ENCODE measurements at regions not wholly inside any gene's neighbourhood (a gene's known extent, or its start where the extent isn't known, plus 50 kb on each side); places are given as distances from the start of the nearest gene placed in this dataset.

DNA sequence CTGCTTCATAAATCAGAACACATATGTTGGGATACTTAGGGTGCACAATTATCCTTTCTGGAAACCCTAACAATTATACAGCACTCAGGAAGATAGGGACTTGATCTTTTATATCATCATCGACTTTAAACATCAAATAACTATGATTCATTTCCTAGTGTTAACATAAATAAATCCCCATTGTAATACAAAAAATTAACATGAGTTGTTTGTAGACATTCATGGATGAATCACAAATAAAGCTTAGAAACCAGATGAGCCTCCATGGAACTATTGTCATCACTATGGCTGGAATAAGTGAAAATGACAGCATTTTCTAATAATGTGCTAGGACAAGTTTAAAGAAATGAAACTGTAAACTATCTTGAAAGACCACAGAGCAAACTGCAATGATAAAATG lies 821.7 kb downstream of the GATA3 start:
- Histone ChIP-seq H3K36me3 (ENCODE audit: control insufficient read depth in 1 of 2, insufficient read depth in 2 of 2, low read length in 2 of 2) (no peaks in the 10 kb centered on the region), H2AFZ (ENCODE audit: low read depth, low read length, poor library complexity, severe bottlenecking) (no peak overlapping the region), H3K9ac (ENCODE audit: low read length) (no peak overlapping the region), H3K27ac (ENCODE audit: low read depth, low read length) (no peak overlapping the region), H3K4me1 (ENCODE audit: control insufficient read depth in 1 of 2, insufficient read depth in 2 of 2, low read length in 2 of 2) (no peaks in the 10 kb centered on the region), H3K4me3 (replicated peaks in 1 of 2; ENCODE audit: low read depth in 1 of 2, low read length in 2 of 2) (no peak overlapping the region), H3K27me3 (ENCODE audit: insufficient read depth, low read length) (no peaks in the 10 kb centered on the region), H3K79me2 (ENCODE audit: insufficient read depth, low read length) (no peaks in the 10 kb centered on the region), H3K9me2 (ENCODE audit: insufficient read depth) (no peaks in the 10 kb centered on the region), H3K4me2 (ENCODE audit: low read length) (no peak overlapping the region), H4K20me1 (ENCODE audit: insufficient read depth) (no peaks in the 10 kb centered on the region), H3K9me3 (ENCODE audit: control insufficient read depth in 1 of 2, insufficient read depth in 1 of 2, low read depth in 1 of 2, low read length in 2 of 2) (peaks cover 22 to 48% of the 10 kb centered on the region in 2 experiments; a peak in 3 of 4 replicates)
- ATAC-seq (no peak), DNase-seq (ENCODE audit: low read depth, low spot score) (no peak)
- ChIA-PET CTCF (no interaction called here), RAD21 (ENCODE audit: low non-redundant PET in 1 of 2, low total read pairs in 2 of 2, uncharacterized antibody in 2 of 2, unreplicated experiment in 2 of 2) (no interaction called here), POLR2A (no interaction called here)
- BruUV-seq (replicated peaks), result no TSS peak
- TF ChIP-seq POLR2A (IDR thresholded peaks at IDR 0.05; ENCODE audit: borderline replicate concordance, extremely low read depth, insufficient read depth, insufficient read length), result no peak
- no peak for TF ChIP-seq ZNF274 (IDR thresholded peaks at IDR 0.05; ENCODE audit: low read depth, low read length)
- no peak for TF ChIP-seq CEBPB (IDR thresholded peaks at IDR 0.05; ENCODE audit: low read depth)
- no peak for TF ChIP-seq SP1 (IDR thresholded peaks at IDR 0.05; ENCODE audit: low read depth)
- TF ChIP-seq EGR1 (IDR thresholded peaks at IDR 0.05; ENCODE audit: low read depth), result no peak
- TF ChIP-seq FOSL1 (IDR thresholded peaks at IDR 0.05; ENCODE audit: low read depth), result no peak
- TF ChIP-seq YY1 (IDR thresholded peaks at IDR 0.05; ENCODE audit: extremely low read depth, insufficient replicate concordance, low read depth, low read length), result no peak
- TF ChIP-seq RAD21 (IDR thresholded peaks at IDR 0.05; ENCODE audit: low read depth), result no peak
- no peak for TF ChIP-seq EZH2 (IDR thresholded peaks at IDR 0.05)
- TF ChIP-seq, protein P1, sequence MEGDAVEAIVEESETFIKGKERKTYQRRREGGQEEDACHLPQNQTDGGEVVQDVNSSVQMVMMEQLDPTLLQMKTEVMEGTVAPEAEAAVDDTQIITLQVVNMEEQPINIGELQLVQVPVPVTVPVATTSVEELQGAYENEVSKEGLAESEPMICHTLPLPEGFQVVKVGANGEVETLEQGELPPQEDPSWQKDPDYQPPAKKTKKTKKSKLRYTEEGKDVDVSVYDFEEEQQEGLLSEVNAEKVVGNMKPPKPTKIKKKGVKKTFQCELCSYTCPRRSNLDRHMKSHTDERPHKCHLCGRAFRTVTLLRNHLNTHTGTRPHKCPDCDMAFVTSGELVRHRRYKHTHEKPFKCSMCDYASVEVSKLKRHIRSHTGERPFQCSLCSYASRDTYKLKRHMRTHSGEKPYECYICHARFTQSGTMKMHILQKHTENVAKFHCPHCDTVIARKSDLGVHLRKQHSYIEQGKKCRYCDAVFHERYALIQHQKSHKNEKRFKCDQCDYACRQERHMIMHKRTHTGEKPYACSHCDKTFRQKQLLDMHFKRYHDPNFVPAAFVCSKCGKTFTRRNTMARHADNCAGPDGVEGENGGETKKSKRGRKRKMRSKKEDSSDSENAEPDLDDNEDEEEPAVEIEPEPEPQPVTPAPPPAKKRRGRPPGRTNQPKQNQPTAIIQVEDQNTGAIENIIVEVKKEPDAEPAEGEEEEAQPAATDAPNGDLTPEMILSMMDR (IDR thresholded peaks at IDR 0.05 in 2 of 3, conservative IDR thresholded peaks at IDR 0.05 in 1 of 3; ENCODE audit: borderline replicate concordance in 1 of 3, insufficient read depth in 1 of 3, low read depth in 2 of 3, low read length in 2 of 3), result no peak
- TF ChIP-seq, protein P2, sequence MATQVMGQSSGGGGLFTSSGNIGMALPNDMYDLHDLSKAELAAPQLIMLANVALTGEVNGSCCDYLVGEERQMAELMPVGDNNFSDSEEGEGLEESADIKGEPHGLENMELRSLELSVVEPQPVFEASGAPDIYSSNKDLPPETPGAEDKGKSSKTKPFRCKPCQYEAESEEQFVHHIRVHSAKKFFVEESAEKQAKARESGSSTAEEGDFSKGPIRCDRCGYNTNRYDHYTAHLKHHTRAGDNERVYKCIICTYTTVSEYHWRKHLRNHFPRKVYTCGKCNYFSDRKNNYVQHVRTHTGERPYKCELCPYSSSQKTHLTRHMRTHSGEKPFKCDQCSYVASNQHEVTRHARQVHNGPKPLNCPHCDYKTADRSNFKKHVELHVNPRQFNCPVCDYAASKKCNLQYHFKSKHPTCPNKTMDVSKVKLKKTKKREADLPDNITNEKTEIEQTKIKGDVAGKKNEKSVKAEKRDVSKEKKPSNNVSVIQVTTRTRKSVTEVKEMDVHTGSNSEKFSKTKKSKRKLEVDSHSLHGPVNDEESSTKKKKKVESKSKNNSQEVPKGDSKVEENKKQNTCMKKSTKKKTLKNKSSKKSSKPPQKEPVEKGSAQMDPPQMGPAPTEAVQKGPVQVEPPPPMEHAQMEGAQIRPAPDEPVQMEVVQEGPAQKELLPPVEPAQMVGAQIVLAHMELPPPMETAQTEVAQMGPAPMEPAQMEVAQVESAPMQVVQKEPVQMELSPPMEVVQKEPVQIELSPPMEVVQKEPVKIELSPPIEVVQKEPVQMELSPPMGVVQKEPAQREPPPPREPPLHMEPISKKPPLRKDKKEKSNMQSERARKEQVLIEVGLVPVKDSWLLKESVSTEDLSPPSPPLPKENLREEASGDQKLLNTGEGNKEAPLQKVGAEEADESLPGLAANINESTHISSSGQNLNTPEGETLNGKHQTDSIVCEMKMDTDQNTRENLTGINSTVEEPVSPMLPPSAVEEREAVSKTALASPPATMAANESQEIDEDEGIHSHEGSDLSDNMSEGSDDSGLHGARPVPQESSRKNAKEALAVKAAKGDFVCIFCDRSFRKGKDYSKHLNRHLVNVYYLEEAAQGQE (IDR thresholded peaks at IDR 0.05; ENCODE audit: low read depth), result no peak
- no peak for TF ChIP-seq ZFX (IDR thresholded peaks at IDR 0.05)
- TF ChIP-seq ELF1 (IDR thresholded peaks at IDR 0.05; ENCODE audit: borderline replicate concordance, low read depth), result no peak
- no peak for TF ChIP-seq SIN3A (IDR thresholded peaks at IDR 0.05; ENCODE audit: low read depth)
- no peak for TF ChIP-seq EZH2phosphoT487 (IDR thresholded peaks at IDR 0.05; ENCODE audit: borderline replicate concordance)
- intact Hi-C loops (cut with micrococcal nuclease), result no loop called here

Measured in HCT116 (cell line).